ENCODE measurements at regions not wholly inside any gene's neighbourhood (a gene's known extent, or its start where the extent isn't known, plus 50 kb on each side); places are given as distances from the start of the nearest gene placed in this dataset.

- H3K9me3 ChIP-seq: peaks cover 0 to 4% (median 2%) of the 10 kb centered on the region in 4 donors
- H3K27ac ChIP-seq: no peak overlapping the region
- TF ChIP-seq EP300 (IDR thresholded peaks at IDR 0.05) (no peak), CTCF (IDR thresholded peaks at IDR 0.05) (no peak), POLR2A (IDR thresholded peaks at IDR 0.05) (no peak), POLR2AphosphoS5 (IDR thresholded peaks at IDR 0.05) (no peak)
- 92 to 100% methylated on average over 1 of the region's 1 CpG for WGBS, 2 donors
- H3K27me3 ChIP-seq: no peaks in the 10 kb centered on the region
- DNase-seq (no peak), ATAC-seq (ENCODE audit: low FRiP score in 2 of 2) (no peak)
- H3K4me1 ChIP-seq: no peaks in the 10 kb centered on the region
- no peak overlapping the region for H3K4me3 ChIP-seq
- no peaks in the 10 kb centered on the region for H3K36me3 ChIP-seq
Measured at GRCh38 chr6:92216717-92217116, 1202.6 kb downstream of the EPHA7 start.

GRCh38 chr6:92201618-92202017, 1217.7 kb downstream of the EPHA7 start:
- peaks cover 0 to 3% (median 0%) of the 10 kb centered on the region in 4 donors for H3K9me3 ChIP-seq
- no peak for DNase-seq
- ATAC-seq (ENCODE audit: low FRiP score in 2 of 2): no peak
- H3K27ac ChIP-seq: no peak overlapping the region
- no peaks in the 10 kb centered on the region for H3K27me3 ChIP-seq
- no peaks in the 10 kb centered on the region for H3K36me3 ChIP-seq
- TF ChIP-seq POLR2AphosphoS5 (IDR thresholded peaks at IDR 0.05) (no peak), POLR2A (IDR thresholded peaks at IDR 0.05) (no peak), EP300 (IDR thresholded peaks at IDR 0.05) (no peak), CTCF (IDR thresholded peaks at IDR 0.05) (no peak)
- no peaks in the 10 kb centered on the region for H3K4me1 ChIP-seq
- no peak overlapping the region for H3K4me3 ChIP-seq

GRCh38 chr6:92196325-92196724, 1223.0 kb downstream of the EPHA7 start:
- DNase-seq: no peak
- 12 to 39% methylated on average over 2 of the region's 2 CpGs for WGBS, 2 donors
- no peak for ATAC-seq (ENCODE audit: low FRiP score in 2 of 2)
- TF ChIP-seq POLR2A (IDR thresholded peaks at IDR 0.05): no peak
- no peak for TF ChIP-seq EP300 (IDR thresholded peaks at IDR 0.05)
- TF ChIP-seq CTCF (IDR thresholded peaks at IDR 0.05): no peak
- no peak for TF ChIP-seq POLR2AphosphoS5 (IDR thresholded peaks at IDR 0.05)
- Histone ChIP-seq H3K27ac (no peak overlapping the region), H3K36me3 (no peaks in the 10 kb centered on the region), H3K27me3 (no peaks in the 10 kb centered on the region), H3K4me1 (no peaks in the 10 kb centered on the region), H3K4me3 (no peak overlapping the region), H3K9me3 (peaks cover 0 to 3% (median 0%) of the 10 kb centered on the region in 4 donors)

- ATAC-seq (ENCODE audit: low FRiP score in 2 of 2) (no peak), DNase-seq (no peak)
- no peak for TF ChIP-seq POLR2AphosphoS5 (IDR thresholded peaks at IDR 0.05)
- TF ChIP-seq EP300 (IDR thresholded peaks at IDR 0.05): no peak
- TF ChIP-seq POLR2A (IDR thresholded peaks at IDR 0.05): no peak
- TF ChIP-seq CTCF (IDR thresholded peaks at IDR 0.05): no peak
- Histone ChIP-seq H3K4me1 (no peaks in the 10 kb centered on the region), H3K9me3 (peaks cover 0 to 3% (median 0%) of the 10 kb centered on the region in 4 donors), H3K27me3 (no peaks in the 10 kb centered on the region), H3K4me3 (no peak overlapping the region), H3K27ac (no peak overlapping the region), H3K36me3 (no peaks in the 10 kb centered on the region)
- 69 to 78% methylated on average over 5 of the region's 5 CpGs for WGBS, 2 donors
Measured at GRCh38 chr6:92195796-92196195, 1223.6 kb downstream of the EPHA7 start.

GRCh38 chr6:92188016-92188415, 1231.3 kb downstream of the EPHA7 start:
- ATAC-seq (ENCODE audit: low FRiP score in 2 of 2) (no peak), DNase-seq (no peak)
- WGBS, 2 donors: 79 to 83% methylated on average over 1 of the region's 1 CpG
- TF ChIP-seq POLR2A (IDR thresholded peaks at IDR 0.05): no peak
- TF ChIP-seq CTCF (IDR thresholded peaks at IDR 0.05): no peak
- no peak for TF ChIP-seq EP300 (IDR thresholded peaks at IDR 0.05)
- TF ChIP-seq POLR2AphosphoS5 (IDR thresholded peaks at IDR 0.05): no peak
- H3K36me3 ChIP-seq: no peaks in the 10 kb centered on the region
- H3K27ac ChIP-seq: no peak overlapping the region
- H3K27me3 ChIP-seq: no peaks in the 10 kb centered on the region
- H3K9me3 ChIP-seq: no peaks in the 10 kb centered on the region
- H3K4me1 ChIP-seq: no peaks in the 10 kb centered on the region
- H3K4me3 ChIP-seq: no peak overlapping the region

Data from upper lobe of left lung (tissue), 6 donors.